OCI-LY7 (cell line): ENCODE measurements at regions not wholly inside any gene's neighbourhood (a gene's known extent, or its start where the extent isn't known, plus 50 kb on each side); places are given as distances from the start of the nearest gene placed in this dataset.

ENCODE experiments used
- BruUV-seq: library from RNA; stranded (reverse); fragments of 400-500 nt; replicated peaks from 2 replicates; lab custom pipeline; 2021; lab: Mats Ljungman, UMichigan
- CTCF ChIA-PET: fragments of 300-600 bp; sonication (Branson Sonifier 250); formaldehyde crosslinking; loops from one replicate; lab custom pipeline; 2022; ENCODE audit warnings: antibody characterized with exemption; ENCODE audit not compliant: unreplicated experiment; lab: Charles Lee
- POLR2A ChIA-PET: fragments of 300-600 bp; sonication (Branson Sonifier 250); formaldehyde crosslinking; loops from one replicate; lab custom pipeline; 2022; ENCODE audit warnings: antibody characterized with exemption; lab: Charles Lee
- DNase-seq: peaks from one replicate; pipeline ENCODE4 v3.0.0-alpha.2; 2015; ENCODE audit warnings: low spot score
- H2AFZ ChIP-seq: fragments of 200-600 bp; sonication (generic), shearing (Covaris generic); 2 replicates; pipeline ENCODE4 v1.6.1; 2014; ENCODE audit warnings: mild to moderate bottlenecking, antibody characterized with exemption, low read length, moderate library complexity
- H3K27ac ChIP-seq: fragments of 200-600 bp; sonication (generic); 2 replicates; pipeline ENCODE4 v1.5.1; 2014; ENCODE audit warnings: mixed run types, low read depth, mild to moderate bottlenecking, moderate library complexity, low read length, inconsistent platforms; ENCODE audit not compliant: poor library complexity, severe bottlenecking
- H3K36me3 ChIP-seq: fragments of 200-600 bp; sonication (generic); 2 replicates; pipeline ENCODE4 v1.6.1; 2014; ENCODE audit warnings: mild to moderate bottlenecking, antibody characterized with exemption, low read length, moderate library complexity, mixed read lengths; ENCODE audit not compliant: insufficient read depth
- H3K4me1 ChIP-seq: fragments of 200-600 bp; sonication (generic); 2 replicates; pipeline ENCODE4 v1.5.1; 2014; ENCODE audit warnings: mild to moderate bottlenecking, low read length; ENCODE audit not compliant: insufficient read depth, poor library complexity, severe bottlenecking
- H3K4me2 ChIP-seq: fragments of 200-600 bp; sonication (generic); 2 replicates; pipeline ENCODE4 v1.6.1; 2014; ENCODE audit warnings: mild to moderate bottlenecking, low read length
- H3K4me3 ChIP-seq: fragments of 200-600 bp; sonication (generic); 2 replicates; pipeline ENCODE4 v1.5.1; 2014; ENCODE audit warnings: mild to moderate bottlenecking, low read depth, low read length; ENCODE audit not compliant: poor library complexity, severe bottlenecking
- H3K79me2 ChIP-seq: fragments of 200-600 bp; sonication (generic); 2 replicates; pipeline ENCODE4 v1.6.1; 2016; ENCODE audit warnings: low read depth, mild to moderate bottlenecking, low read length, moderate library complexity, mixed read lengths; ENCODE audit not compliant: insufficient read depth
- H3K9me2 ChIP-seq: fragments of 200-600 bp; sonication (generic); 2 replicates; pipeline ENCODE4 v1.6.1; 2016; ENCODE audit warnings: mild to moderate bottlenecking, low read length, mixed read lengths; ENCODE audit not compliant: insufficient read depth
- H3K9me3 ChIP-seq: fragments of 200-600 bp; sonication (generic); 2 replicates; pipeline ENCODE4 v1.6.1; 2014; ENCODE audit warnings: mild to moderate bottlenecking, mixed run types, low read length, mixed read lengths
- H4K20me1 ChIP-seq: fragments of 200-600 bp; sonication (generic); 2 replicates; pipeline ENCODE4 v1.6.1; 2014; ENCODE audit warnings: mild to moderate bottlenecking, antibody characterized with exemption, low read length, moderate library complexity, mixed read lengths; ENCODE audit not compliant: insufficient read depth
- EZH2phosphoT487 ChIP-seq: fragments of 200-600 bp; sonication (generic); IDR thresholded peaks from 2 replicates; pipeline ENCODE4 v1.6.1; 2018; ENCODE audit warnings: low read depth, borderline replicate concordance, mild to moderate bottlenecking, mixed run types, antibody characterized with exemption, low read length, moderate library complexity, mixed read lengths
- intact Hi-C: fragments of 100-400 bp; cut with micrococcal nuclease; formaldehyde crosslinking; loops from one replicate; pipeline ENCODE4 v1.10.0; 2022; ENCODE audit not compliant: unreplicated experiment
- TF ChIP-seq, protein P1 (sequence below): fragments of 200-600 bp; sonication (generic); conservative IDR thresholded peaks from 2 replicates; pipeline ENCODE4 v1.5.1; 2014; ENCODE audit warnings: mild to moderate bottlenecking, antibody characterized with exemption, low read length, moderate library complexity, mixed read lengths

DNA sequence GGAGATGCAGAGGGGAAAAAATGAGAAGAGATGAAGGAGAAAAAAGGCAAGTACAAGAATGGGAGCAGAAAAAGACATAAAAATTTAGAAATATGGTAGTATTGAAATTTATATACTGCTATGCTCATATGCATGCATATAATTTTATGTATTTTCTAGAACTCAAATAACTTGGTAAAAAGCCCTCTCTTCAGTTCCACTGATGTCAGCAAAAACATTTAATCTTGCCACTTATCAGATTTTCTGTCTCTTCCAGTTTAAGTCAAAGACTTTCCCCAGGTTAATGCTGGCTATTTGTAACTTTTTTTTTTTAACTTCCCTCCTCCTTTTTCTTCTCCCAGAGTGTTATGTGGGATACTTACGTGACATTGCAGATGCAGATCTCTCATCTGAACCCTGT lies 617.5 kb upstream of the CPEB2 start:
- no TSS peak for BruUV-seq
- ChIA-PET POLR2A (no interaction called here), CTCF (no interaction called here)
- Histone ChIP-seq H3K36me3 (no peaks in the 10 kb centered on the region), H3K4me3 (no peak overlapping the region), H3K9me2 (no peaks in the 10 kb centered on the region), H3K27ac (no peak overlapping the region), H2AFZ (no peak overlapping the region), H3K4me2 (no peak overlapping the region), H3K79me2 (no peaks in the 10 kb centered on the region), H3K9me3 (no peaks in the 10 kb centered on the region), H4K20me1 (no peaks in the 10 kb centered on the region), H3K4me1 (no peaks in the 10 kb centered on the region)
- DNase-seq, result no peak
- intact Hi-C loops, result no loop called here
- TF ChIP-seq EZH2phosphoT487, result no peak
- TF ChIP-seq, protein P1, sequence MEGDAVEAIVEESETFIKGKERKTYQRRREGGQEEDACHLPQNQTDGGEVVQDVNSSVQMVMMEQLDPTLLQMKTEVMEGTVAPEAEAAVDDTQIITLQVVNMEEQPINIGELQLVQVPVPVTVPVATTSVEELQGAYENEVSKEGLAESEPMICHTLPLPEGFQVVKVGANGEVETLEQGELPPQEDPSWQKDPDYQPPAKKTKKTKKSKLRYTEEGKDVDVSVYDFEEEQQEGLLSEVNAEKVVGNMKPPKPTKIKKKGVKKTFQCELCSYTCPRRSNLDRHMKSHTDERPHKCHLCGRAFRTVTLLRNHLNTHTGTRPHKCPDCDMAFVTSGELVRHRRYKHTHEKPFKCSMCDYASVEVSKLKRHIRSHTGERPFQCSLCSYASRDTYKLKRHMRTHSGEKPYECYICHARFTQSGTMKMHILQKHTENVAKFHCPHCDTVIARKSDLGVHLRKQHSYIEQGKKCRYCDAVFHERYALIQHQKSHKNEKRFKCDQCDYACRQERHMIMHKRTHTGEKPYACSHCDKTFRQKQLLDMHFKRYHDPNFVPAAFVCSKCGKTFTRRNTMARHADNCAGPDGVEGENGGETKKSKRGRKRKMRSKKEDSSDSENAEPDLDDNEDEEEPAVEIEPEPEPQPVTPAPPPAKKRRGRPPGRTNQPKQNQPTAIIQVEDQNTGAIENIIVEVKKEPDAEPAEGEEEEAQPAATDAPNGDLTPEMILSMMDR, result no peak

DNA sequence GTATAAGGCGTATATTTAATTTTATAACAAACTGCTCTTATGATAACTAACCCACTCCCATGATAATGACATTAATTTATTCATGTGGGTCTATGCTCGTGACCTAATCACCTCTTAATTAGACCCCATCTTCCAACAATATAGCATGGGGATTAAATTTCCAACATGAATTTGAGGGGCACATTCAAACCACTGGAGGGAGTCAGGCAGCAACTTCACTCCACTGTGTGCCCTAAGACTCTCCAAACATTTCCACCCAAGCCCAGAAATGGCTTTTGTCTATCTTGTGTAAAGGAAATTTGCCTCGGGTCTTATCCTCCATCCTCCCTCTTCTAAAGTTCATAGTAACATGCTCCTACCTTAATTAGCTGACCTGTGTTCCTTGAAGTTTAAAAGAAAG lies 616.1 kb upstream of the CPEB2 start:
- ChIA-PET CTCF (no interaction called here), POLR2A (interaction anchor here (0.6 kb wide), 1 partner anchor 42 kb away, joined by 3 read pairs; no protein-coding TSS in a partner anchor)
- Histone ChIP-seq H4K20me1 (no peaks in the 10 kb centered on the region), H3K4me3 (no peak overlapping the region), H3K9me3 (no peaks in the 10 kb centered on the region), H3K79me2 (no peaks in the 10 kb centered on the region), H3K27ac (no peak overlapping the region), H3K4me2 (no peak overlapping the region), H2AFZ (no peak overlapping the region), H3K4me1 (no peaks in the 10 kb centered on the region), H3K9me2 (no peaks in the 10 kb centered on the region), H3K36me3 (no peaks in the 10 kb centered on the region)
- no TSS peak for BruUV-seq
- intact Hi-C loops, result no loop called here
- TF ChIP-seq, protein P1, result no peak
- TF ChIP-seq EZH2phosphoT487, result no peak
- DNase-seq, result no peak

DNA sequence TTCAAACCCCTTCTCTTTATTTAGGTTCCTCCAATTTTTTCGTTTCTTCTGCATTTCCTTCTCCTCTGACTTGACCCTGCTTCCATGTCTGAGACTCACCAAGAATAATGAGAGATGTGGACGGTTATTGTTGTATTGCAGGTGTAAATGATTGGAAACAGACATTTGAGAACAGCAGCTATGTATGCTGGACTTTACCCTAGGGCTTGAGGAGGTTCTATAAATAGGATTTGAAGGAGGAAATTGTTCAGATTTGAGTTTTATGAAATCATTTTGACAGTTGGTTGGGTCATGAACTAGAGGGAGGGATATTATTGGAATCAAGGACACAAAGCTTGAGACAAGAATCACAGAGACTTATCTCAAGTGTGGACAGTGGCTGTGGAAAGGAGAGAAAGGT lies 614.6 kb upstream of the CPEB2 start:
- no peak overlapping the region for H3K4me3 ChIP-seq
- no peaks in the 10 kb centered on the region for H3K79me2 ChIP-seq
- DNase-seq, result no peak
- H3K9me3 ChIP-seq, result no peaks in the 10 kb centered on the region
- CTCF ChIA-PET, result no interaction called here
- no peaks in the 10 kb centered on the region for H3K4me1 ChIP-seq
- H3K4me2 ChIP-seq, result no peak overlapping the region
- no peaks in the 10 kb centered on the region for H3K9me2 ChIP-seq
- intact Hi-C loops, result no loop called here
- H4K20me1 ChIP-seq, result no peaks in the 10 kb centered on the region
- H3K27ac ChIP-seq, result no peak overlapping the region
- H3K36me3 ChIP-seq, result no peaks in the 10 kb centered on the region
- no peak overlapping the region for H2AFZ ChIP-seq
- no TSS peak for BruUV-seq
- POLR2A ChIA-PET, result no interaction called here
- no peak for TF ChIP-seq EZH2phosphoT487
- TF ChIP-seq, protein P1, result no peak
